AG09309 (cell line): ENCODE measurements at regions not wholly inside any gene's neighbourhood (a gene's known extent, or its start where the extent isn't known, plus 50 kb on each side); places are given as distances from the start of the nearest gene placed in this dataset.
"Not testable (repeated sequence)": the region's sequence is repeated elsewhere in the genome, so short reads cannot be mapped to it uniquely, and the experiment has no call there.

ENCODE experiments used
- DNase-seq: peaks from one replicate; pipeline ENCODE4 v3.0.0-alpha.2; 2010; ENCODE audit warnings: low read depth
- H3K4me3 ChIP-seq: 2 replicates; pipeline ENCODE4 v1.5.1; 2011; ENCODE audit warnings: mild to moderate bottlenecking, low read depth, low read length, moderate library complexity; ENCODE audit not compliant: control insufficient read depth
- CTCF ChIP-seq: IDR thresholded peaks from 2 replicates; pipeline ENCODE4 v1.5.1; 2011; ENCODE audit warnings: mild to moderate bottlenecking, low read depth, low read length, inconsistent platforms; ENCODE audit not compliant: insufficient read depth, control insufficient read depth; ENCODE audit errors: missing control alignments

- no peak for TF ChIP-seq CTCF
- DNase-seq, result no peak
- H3K4me3 ChIP-seq, result no peak overlapping the region
Measured at GRCh38 chr2:194696690-194697089, 960.3 kb upstream of the SLC39A10 start.

- no peak for TF ChIP-seq CTCF
- DNase-seq, result no peak
- H3K4me3 ChIP-seq, result no peak overlapping the region
Measured at GRCh38 chr2:194686569-194686968, 970.5 kb upstream of the SLC39A10 start.

- DNase-seq, result no peak
- no peak for TF ChIP-seq CTCF
- H3K4me3 ChIP-seq, result no peak overlapping the region
Measured at GRCh38 chr2:194674043-194674442, 983.0 kb upstream of the SLC39A10 start.

- no peak overlapping the region for H3K4me3 ChIP-seq
- no peak for TF ChIP-seq CTCF
- DNase-seq, result no peak
Measured at GRCh38 chr2:194672994-194673393, 984.0 kb upstream of the SLC39A10 start.

- no peak for DNase-seq
- H3K4me3 ChIP-seq, result no peak overlapping the region
- no peak for TF ChIP-seq CTCF
Measured at GRCh38 chr2:194661431-194661830, 995.6 kb upstream of the SLC39A10 start.

GRCh38 chr2:194639057-194639456, 1018.0 kb upstream of the SLC39A10 start:
- not testable (repeated sequence) for DNase-seq, H3K4me3 ChIP-seq

- TF ChIP-seq CTCF, result no peak
- no peak for DNase-seq
- H3K4me3 ChIP-seq, result no peak overlapping the region
Measured at GRCh38 chr2:194621945-194622344, 1035.1 kb upstream of the SLC39A10 start.
